GM18517 (cell line): ENCODE measurements at regions not wholly inside any gene's neighbourhood (a gene's known extent, or its start where the extent isn't known, plus 50 kb on each side); places are given as distances from the start of the nearest gene placed in this dataset.

ENCODE experiments used
- ATAC-seq: cut with Tn5 transposase; IDR thresholded peaks from one replicate; pipeline ENCODE4 v1.9.1; 2021; ENCODE audit warnings: mild to moderate bottlenecking, moderate library complexity; ENCODE audit not compliant: unreplicated experiment

GRCh38 chr2:215772634-215773563, 240.5 kb downstream of the MREG start:
- ATAC-seq: no peak

- ATAC-seq: no peak
Measured at GRCh38 chr2:215772003-215772402, 241.3 kb downstream of the MREG start.

- no peak for ATAC-seq
Measured at GRCh38 chr2:215771241-215771640, 242.1 kb downstream of the MREG start.

GRCh38 chr2:215770668-215771067, 242.7 kb downstream of the MREG start:
- no peak for ATAC-seq

GRCh38 chr2:215769246-215769645, 244.1 kb downstream of the MREG start:
- no peak for ATAC-seq

- no peak for ATAC-seq
Measured at GRCh38 chr2:215767625-215768024, 245.7 kb downstream of the MREG start.

GRCh38 chr2:215765729-215766360, 247.5 kb downstream of the MREG start:
- ATAC-seq: no peak

- no peak for ATAC-seq
Measured at GRCh38 chr2:215764441-215765048, 248.8 kb downstream of the MREG start.

GRCh38 chr2:215760557-215760956, 252.8 kb downstream of the MREG start:
- no peak for ATAC-seq

GRCh38 chr2:215760091-215760490, 253.3 kb downstream of the MREG start:
- no peak for ATAC-seq

- no peak for ATAC-seq
Measured at GRCh38 chr2:215758691-215759090, 254.7 kb downstream of the MREG start.

GRCh38 chr2:215756346-215756730, 257.0 kb downstream of the MREG start:
- ATAC-seq: no peak

GRCh38 chr2:215755641-215756345, 257.6 kb downstream of the MREG start:
- no peak for ATAC-seq

GRCh38 chr2:215754546-215754945, 258.8 kb downstream of the MREG start:
- no peak for ATAC-seq

- ATAC-seq: no peak
Measured at GRCh38 chr2:215753808-215754207, 259.5 kb downstream of the MREG start.

GRCh38 chr2:215752991-215753390, 260.4 kb downstream of the MREG start:
- no peak for ATAC-seq

- ATAC-seq: no peak
Measured at GRCh38 chr2:215752436-215752835, 260.9 kb downstream of the MREG start.

- ATAC-seq: no peak
Measured at GRCh38 chr2:215751911-215752272, 261.5 kb downstream of the MREG start.

- ATAC-seq: no peak
Measured at GRCh38 chr2:215751200-215751910, 262.0 kb downstream of the MREG start.

- ATAC-seq: no peak
Measured at GRCh38 chr2:215750763-215751162, 262.6 kb downstream of the MREG start.
